HG03097 (cell line): ENCODE measurements at regions not wholly inside any gene's neighbourhood (a gene's known extent, or its start where the extent isn't known, plus 50 kb on each side); places are given as distances from the start of the nearest gene placed in this dataset.
"Not testable (repeated sequence)": the region's sequence is repeated elsewhere in the genome, so short reads cannot be mapped to it uniquely, and the experiment has no call there.

Source experiments
- ATAC-seq: cut with Tn5 transposase; IDR thresholded peaks from one replicate; pipeline ENCODE4 v1.9.1; 2021; ENCODE audit not compliant: unreplicated experiment, low FRiP score

DNA sequence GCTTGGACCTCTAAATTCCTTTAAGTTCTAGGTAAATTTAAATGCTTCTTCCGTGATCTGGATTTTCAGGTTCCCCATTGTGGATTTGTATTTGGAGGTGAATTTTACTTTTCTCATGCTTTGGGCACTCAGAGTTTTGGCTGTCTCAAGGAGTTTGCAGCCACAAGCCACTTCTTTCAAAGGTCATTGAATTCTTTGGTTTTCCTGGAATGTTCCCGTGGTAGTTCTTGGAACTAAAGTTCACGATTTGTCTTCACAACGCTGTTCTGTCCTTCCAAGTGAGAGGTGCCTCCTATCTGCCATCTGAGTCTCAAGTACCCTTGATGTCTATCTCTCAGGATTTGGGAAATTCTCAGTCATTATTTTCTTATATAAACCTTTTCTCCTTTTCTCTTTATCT is 1438.7 kb upstream of the ZEB2 start:
- no peak for ATAC-seq

DNA sequence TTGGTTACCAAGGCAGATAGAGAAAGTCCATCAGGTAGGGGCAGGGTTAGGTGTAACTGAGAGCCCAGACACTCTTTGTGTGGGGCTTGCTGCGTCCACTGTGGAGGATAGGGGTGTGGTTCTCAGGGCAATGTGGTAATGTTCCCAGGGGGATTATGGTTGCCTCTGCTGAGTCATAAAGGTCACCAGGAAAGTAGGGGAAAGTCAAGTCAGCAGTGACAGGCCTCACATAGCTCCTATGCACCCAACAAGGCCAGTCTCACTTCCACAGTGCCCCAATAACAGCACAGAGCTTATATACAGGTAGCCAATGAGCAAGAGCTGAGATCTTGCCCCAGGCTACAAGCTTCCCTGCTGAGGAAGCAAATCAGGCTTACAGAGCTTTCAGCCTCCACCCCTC is 1438.0 kb upstream of the ZEB2 start:
- peak; percentile 54 for ATAC-seq

DNA sequence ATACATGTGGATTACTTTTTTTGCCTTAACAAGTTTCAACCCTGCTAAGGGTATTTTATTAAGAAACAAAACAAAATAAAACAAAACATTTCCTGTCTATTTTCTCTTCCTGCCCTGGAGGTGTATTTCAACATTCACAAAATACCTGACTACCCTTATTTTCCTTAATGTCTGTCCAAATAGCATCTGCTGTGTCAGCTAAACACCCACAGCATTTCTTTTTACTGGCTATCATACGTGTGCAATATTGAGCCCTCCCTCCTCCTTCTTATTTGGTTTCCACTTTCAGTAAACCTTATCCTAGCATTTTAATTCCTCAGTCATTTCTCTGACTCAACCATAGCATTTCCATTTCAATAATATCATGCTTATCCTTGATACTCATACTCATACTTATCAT is 1420.0 kb upstream of the ZEB2 start:
- ATAC-seq = no peak

DNA sequence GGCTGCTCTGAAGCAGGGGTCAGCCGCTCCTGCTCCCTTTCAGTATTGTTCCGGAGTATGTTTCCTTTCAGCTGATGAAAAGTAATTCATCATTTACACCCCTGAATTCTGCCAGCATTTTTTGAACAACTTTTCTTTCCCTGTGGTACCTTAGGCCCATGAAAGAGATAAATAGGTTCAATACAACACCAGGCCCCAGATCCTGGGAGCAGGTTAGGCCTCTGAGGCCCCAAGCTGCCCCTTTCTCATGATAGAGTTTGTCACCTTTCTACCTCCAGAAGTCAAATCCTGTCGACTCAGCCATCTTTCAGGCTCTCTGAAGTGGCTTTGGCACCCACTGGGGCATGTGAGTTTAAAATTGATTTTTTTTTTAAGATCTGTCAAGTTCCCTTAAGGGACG is 1415.1 kb upstream of the ZEB2 start:
- ATAC-seq = no peak

DNA sequence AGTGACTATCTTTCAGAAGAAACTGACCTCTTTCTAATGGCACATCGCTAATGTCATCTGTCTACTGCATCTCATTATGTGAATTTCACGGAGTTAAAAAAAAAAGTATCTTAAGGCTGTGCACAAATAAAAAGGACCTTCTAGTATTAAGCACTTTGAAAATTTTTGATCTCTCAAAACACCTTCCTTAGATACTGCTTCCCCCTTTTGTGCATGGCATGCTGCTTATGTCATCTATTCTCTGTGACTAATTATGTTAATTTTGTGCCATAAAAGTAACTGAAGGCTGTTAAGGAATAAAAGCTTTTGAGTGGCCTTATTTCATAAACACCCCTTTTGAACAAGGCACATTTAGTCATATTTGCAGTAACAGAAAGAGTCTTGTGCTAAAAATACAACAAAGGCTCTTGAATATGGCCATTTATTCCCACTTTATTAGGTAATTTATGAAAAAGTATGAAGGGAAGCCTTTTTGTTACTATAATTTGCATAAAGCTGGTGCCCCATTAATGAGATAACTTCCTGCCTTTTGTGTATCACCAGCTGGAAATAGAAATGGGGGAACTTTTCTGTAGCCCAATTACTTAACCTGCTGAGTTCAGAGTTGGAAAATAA is 1412.0 kb upstream of the ZEB2 start:
- no peak for ATAC-seq

DNA sequence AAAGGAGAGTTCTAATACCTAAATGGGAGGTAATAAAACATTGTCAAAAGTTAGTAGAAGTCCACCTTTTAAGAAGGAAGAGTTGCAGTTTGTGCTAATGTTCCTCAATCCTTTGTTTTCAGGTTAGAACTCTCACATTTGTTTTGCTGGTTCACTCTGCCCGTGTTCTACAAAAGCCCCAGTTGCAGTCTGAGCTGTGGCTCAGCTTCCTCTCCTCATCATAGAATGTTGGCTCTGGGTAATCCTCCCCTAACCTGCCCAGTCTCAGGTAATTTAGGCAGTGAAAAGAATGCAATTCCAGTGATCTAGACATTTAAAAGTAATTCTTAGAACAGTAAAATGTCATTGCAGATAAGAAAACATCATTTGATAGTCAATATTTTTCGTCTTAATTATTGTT is 1410.4 kb upstream of the ZEB2 start:
- ATAC-seq = no peak

DNA sequence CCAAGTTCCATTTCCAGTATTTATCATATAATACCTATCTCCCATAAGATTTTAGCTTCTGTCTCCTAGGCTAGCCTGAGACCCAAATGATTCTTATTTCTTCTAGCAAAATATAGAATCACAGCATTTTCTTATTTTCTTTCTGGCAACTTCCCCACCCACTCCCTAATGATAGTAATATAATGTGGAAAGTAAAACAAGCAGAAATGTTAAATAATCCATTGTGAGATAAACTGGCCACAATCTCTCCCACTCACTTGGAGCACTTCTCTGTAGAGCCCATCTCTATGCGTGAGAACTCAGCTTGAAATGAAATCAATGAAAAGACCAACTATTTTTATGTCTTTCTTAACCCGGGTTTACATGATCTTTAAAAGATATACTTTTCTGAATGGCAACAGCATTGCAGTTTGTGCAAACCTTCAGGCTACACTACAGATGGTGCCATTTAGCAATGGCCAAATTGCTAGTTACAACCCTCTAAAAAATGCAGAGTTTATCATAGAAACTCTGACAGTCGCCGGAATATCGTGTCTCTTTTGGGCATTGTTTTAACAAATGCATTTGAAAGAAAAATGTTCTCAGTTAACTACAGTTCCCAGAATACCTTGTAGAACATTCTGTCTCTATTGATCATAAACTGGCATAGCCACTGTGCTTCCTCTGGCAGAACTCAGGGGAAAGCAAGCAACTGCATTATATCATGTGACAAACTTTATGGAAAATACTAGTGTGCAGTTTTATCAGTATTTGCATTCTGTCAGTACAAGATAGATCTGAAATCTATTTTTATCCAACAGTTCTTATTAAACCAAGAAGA is 1407.4 kb upstream of the ZEB2 start:
- ATAC-seq = no peak

DNA sequence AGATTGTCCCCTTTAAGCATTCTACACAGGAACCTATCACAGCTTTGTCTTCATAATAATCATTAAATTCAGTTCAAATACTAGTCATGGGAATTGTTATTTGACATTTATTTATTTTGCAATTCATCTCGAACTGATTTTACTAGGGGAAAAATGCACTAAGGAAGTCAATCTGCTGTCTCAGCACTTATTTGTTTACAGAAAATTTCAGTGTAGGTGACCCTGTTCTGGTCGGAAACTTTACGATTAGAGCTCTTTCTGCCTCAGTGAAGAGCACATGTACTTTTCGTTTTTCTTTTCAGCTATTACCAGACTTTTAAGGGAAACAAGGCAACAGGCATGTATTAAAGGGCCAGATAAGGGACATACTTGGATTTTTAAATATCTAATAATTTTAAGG is 1405.7 kb upstream of the ZEB2 start:
- ATAC-seq = no peak

DNA sequence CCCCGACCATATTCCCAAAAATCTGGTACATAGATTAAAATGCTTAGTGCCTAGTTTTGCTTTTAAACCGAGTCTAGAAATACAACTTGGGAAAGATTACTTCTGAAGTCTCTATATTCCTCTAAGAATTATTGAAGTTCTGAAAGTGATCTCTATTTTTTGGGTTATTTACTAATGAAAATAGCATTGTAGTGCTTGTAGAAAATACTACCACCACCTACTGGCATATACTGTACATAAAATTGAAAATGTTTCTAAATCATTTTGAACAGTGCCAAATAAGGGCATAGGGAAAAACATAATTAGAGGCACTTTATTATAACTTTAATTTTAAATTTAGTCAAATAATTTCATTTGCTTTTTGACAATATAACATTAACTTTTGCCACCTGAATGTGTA is 1399.6 kb upstream of the ZEB2 start:
- no peak for ATAC-seq

DNA sequence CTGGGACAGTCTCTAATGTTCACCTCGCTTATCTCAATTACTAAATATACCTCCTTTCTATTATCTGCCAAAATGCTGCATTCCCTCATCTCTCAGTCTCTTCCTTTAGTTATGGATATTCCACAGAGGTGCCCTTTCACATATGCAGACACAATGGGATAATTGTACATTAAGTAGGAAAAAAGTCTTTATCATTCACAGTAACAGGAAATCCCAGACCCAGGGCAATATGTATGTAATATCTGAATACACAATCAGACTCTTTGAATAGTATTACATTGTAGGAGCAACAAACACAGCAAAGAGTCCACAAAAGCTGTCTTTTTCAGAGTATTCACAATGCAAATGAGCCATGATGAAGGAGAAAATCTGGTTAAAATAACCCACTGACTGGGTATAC is 1399.0 kb upstream of the ZEB2 start:
- ATAC-seq = no peak

DNA sequence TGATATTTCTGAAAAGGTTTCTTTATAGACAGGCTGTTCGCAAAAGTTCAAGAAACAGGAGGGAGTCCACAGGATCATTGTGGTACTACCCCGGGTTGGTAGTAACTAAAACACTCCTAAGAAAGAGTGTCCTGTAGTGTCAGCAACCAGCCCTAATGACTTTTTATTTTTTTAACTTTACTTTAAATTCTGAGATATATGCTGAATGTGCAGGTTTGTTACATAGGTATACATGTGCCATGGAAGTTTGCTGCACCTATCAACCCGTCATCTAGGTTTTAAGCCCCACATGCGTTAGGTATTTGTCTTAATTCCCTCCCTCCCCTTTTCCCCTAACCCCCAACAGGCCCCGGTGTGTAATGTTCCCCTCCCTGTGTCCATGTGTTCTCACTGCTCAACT is 1396.9 kb upstream of the ZEB2 start:
- ATAC-seq = no peak

DNA sequence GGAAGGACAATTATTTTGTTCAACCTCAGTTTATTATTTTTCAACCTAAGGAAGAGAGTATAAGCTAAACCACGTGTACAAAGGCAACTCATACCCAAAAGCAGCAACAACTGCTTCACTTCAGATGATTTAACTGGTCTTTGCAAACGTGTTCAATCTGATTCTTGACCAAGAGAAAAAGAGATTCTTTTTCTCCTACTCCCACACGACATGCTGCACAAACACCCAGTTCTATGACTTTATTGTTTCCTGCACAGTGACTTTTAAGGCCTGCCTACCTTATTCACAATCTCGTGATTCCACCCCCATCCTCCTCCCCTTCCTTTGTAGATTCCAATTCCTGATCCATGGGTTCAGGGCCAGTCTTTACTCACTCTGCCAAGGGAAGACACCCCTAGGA is 1394.8 kb upstream of the ZEB2 start:
- ATAC-seq = no peak

DNA sequence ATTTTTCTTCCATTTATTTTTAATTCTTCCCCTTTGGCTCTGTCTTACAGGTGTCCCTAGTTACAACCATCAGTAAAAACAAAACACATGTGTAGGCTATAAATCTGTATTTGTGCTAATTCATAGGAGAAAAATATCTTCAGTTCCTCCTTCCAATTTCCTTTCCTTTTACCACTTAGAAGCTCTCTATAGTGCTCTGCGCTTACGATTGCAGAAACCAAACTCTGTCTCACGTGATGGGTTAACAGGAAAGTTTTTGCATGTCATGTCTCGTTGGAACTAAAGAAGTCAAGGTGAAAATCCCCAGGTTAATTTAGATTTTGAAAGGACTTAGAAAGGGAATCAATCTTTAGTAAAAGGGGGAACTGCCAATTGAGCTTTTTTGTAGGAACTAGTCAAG is 1390.5 kb upstream of the ZEB2 start:
- ATAC-seq = peak; percentile 65

DNA sequence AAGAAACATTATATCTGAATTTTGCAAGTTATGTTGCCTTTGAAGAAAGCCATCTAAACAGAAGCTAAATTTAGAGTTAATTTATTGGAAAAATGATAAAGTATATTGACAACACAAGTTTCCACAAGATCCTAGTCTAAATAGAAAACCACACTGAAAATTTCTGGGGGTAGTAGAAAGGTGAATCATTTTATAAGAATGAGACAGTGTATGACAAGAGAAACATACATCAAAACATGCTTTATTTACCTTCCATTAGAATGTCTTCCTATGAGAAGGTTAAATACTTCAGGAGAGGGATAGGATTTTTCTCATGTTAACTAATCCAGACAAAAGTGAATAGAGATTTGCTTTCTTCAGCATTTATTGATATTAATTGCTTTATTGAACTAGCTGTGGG is 1389.8 kb upstream of the ZEB2 start:
- no peak for ATAC-seq

DNA sequence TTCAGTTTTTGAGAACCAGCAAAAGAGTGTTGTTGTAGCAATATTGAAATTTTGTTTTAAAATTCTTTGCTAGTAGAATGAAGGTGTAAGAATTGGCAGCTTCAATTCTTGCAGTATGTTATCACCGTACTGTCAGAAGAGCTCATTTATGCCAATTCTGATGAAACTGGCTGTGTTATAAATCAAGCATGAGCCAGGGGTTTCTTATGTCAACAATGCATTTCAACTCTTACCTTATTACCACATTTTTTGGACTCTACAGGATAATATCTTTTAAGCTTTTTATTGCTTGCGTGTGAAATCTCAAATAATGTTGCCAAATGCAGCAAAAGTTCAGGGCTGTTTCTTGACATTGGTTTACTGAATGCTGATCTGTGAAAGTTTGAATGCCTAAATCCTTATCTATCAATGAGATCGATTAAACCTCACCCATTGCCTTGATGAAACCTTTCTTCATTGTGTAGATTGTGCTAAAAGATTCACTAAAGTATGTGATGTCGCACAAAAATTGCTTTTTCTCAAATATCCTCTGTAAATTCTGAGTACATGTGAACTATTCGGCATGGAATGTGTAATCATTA is 1389.3 kb upstream of the ZEB2 start:
- ATAC-seq = no peak

DNA sequence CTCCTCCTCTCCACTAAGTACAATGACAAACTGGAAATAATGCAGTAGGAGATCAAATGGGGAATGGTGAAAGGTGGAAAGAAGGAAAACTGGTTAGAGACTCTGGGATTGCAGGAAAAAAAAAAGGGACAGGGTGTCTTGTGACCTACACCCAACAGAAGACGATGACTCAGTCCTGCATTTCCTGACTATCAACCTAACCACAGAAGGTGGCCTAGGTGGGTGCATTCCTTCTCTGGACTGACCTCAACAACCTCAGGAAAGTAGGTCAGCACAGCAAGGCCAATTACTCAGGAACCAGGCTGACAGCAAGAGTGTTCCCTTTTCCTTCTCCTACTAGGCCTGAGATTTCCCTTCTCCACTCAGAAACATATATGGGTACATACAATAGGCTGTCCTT is 1386.4 kb upstream of the ZEB2 start:
- ATAC-seq = no peak

DNA sequence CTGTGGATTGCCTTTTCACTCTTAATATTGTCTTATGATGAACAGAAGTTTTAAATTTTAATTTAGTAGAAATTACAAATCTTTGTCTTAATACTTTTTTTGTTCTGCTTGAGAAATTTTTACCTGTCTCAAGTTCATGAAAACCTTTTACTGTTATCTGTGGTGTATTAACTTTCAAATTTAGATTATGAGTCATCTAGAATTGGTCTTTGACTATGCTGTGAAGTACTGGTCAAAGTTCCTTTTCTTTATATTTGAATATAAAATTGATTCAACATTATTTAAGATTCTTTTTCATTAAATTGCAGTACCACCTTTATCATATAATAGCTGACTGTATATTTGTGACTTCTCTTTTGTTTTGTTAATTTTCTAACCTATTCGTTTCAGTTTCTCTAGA is 1385.5 kb upstream of the ZEB2 start:
- no peak for ATAC-seq

DNA sequence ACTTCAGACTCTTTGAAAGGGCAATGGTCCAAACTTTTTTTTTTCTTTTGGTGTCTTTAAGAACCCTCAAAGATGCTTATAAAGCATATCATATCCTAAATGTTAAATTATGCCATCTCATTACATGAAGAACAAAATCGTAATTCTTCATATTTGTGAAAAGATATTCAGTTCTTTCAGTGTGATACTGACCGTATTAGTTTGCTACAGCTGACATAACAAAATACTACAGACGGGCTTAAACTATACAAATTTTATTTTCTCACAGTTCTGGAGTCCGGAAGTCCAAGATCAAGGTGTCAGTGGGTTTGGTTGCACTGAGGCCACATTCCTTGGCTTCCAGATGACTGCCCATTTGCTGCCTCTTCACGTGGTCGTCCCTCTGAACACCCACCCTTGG is 1377.2 kb upstream of the ZEB2 start:
- ATAC-seq = no peak

DNA sequence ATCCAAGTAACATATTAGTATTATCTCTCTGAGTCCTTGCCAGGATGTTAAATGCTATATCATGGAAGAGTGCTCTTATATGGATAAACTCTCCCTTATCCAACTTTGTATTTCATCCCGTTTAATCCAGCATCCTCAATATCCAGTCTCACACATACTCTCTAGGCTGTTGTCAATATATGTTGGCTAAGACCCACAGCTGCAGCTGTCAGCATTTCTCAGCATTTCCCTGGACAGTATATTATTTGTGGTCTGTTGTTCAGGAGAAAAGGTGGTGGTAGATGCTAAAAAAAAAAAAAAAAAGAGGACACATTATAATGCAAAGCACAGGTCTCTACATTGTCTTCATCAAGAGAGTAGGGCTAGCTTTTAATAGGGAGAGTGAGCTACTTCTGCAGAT is 1368.0 kb upstream of the ZEB2 start:
- ATAC-seq = no peak

DNA sequence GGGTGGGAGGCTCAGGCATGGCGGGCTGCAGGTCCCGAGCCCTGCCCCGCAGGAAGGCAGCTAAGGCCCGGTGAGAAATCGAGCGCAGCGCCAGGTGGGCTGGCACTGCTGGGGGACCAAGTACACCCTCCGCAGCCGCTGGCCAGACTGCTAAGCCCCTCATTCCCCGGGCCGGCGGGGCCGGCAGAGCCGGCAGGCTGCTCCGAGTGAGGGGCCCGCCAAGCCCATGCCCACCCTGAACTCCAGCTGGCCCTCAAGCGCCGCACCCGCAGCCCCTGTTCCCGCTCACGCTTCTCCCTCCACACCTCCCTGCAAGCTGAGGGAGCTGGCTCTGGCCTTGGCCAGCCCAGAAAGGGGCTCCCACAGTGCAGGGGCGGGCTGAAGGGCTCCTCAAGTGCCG is 1361.1 kb upstream of the ZEB2 start:
- ATAC-seq = not testable (repeated sequence)

DNA sequence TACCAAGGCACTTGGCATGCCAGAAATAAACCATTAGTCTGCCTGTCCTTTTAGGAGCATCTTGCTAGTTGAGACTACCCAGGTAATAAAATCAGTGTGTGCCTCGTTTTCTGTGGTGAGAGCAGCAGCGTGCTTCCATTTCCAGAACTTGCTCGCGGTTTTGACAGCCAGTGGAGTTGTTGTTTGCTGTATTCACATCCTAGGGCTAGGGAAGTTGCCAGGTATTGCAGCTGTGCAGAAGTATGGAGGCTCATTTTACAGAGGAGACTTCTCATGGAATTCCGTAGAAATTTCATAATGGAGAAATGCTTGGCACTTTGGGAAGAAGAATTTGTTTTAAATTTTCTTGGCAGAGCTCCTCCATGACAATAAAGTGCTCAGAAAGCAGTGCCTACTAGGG is 1355.1 kb upstream of the ZEB2 start:
- ATAC-seq = no peak

DNA sequence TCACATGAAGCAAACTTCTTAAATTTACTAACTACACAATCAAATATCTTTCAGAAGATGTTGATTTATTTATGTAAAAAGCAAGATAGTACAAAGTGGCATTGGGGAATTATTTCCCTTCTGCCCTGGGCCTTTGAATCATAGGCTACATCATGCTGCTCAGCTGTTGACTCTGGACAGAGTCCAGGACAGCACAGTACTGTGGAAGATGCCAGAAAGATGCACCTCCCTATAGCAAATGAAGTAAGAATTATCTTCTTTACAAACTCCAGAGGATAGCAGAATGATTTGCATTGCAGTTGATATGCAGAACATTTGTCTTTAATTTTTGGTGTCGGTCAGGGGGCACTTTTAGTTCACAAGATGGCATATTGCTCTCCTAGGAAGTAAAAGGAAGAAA is 1354.5 kb upstream of the ZEB2 start:
- no peak for ATAC-seq
